Activated CD4-positive, alpha-beta T cell treated with anti-CD3 and anti-CD28 coated beads, Interleukin-2, amount 50 U/mL, for 4 hours (primary cell): ENCODE measurements at regions not wholly inside any gene's neighbourhood (a gene's known extent, or its start where the extent isn't known, plus 50 kb on each side); places are given as distances from the start of the nearest gene placed in this dataset.
"Not testable (repeated sequence)": the region's sequence is repeated elsewhere in the genome, so short reads cannot be mapped to it uniquely, and the experiment has no call there.

Experiments
- DNase-seq, 2 experiments: peaks; one replicate each; pipeline ENCODE4 v3.0.0-alpha.2; 2020

GRCh38 chr10:126722726-126723125 is 52.2 kb upstream of the C10orf90 start:
- DNase-seq: no peak

GRCh38 chr10:126723226-126723625 is 52.7 kb upstream of the C10orf90 start:
- DNase-seq: no peak

- no peak for DNase-seq
These were observed 58.9 kb upstream of the C10orf90 start for GRCh38 chr10:126729314-126729870.

- DNase-seq: no peak
These were observed 60.5 kb upstream of the C10orf90 start for GRCh38 chr10:126730856-126731609.

- DNase-seq: no peak
These were observed 61.1 kb upstream of the C10orf90 start for GRCh38 chr10:126731610-126731990.

- no peak for DNase-seq
These were observed 61.8 kb upstream of the C10orf90 start for GRCh38 chr10:126732308-126732707.

- no peak for DNase-seq
These were observed 62.4 kb upstream of the C10orf90 start for GRCh38 chr10:126732868-126733267.

- no peak for DNase-seq
These were observed 63.5 kb upstream of the C10orf90 start for GRCh38 chr10:126734015-126734414.

GRCh38 chr10:126734967-126735366 is 64.5 kb upstream of the C10orf90 start:
- DNase-seq: no peak

GRCh38 chr10:126736142-126736541 is 65.6 kb upstream of the C10orf90 start:
- no peak for DNase-seq

- DNase-seq: no peak
These were observed 66.2 kb upstream of the C10orf90 start for GRCh38 chr10:126736727-126737126.

GRCh38 chr10:126738001-126738400 is 67.5 kb upstream of the C10orf90 start:
- no peak for DNase-seq

GRCh38 chr10:126744571-126744970 is 74.1 kb upstream of the C10orf90 start:
- no peak for DNase-seq

GRCh38 chr10:126749015-126749655 is 78.6 kb upstream of the C10orf90 start:
- DNase-seq: peak; percentile 20 to 25

- no peak for DNase-seq
These were observed 84.5 kb upstream of the C10orf90 start for GRCh38 chr10:126754966-126755365.

GRCh38 chr10:126758867-126759266 is 88.4 kb upstream of the C10orf90 start:
- no peak for DNase-seq

GRCh38 chr10:126759531-126759930 is 89.0 kb upstream of the C10orf90 start:
- DNase-seq: no peak

- DNase-seq: not testable (repeated sequence)
These were observed 96.2 kb upstream of the C10orf90 start for GRCh38 chr10:126766646-126767045.

GRCh38 chr10:126770809-126771208 is 100.3 kb upstream of the C10orf90 start:
- no peak for DNase-seq

GRCh38 chr10:126776168-126776567 is 105.7 kb upstream of the C10orf90 start:
- DNase-seq: no peak

- DNase-seq: no peak
These were observed 107.2 kb upstream of the C10orf90 start for GRCh38 chr10:126777714-126778113.

- no peak for DNase-seq
These were observed 111.1 kb upstream of the C10orf90 start for GRCh38 chr10:126781450-126782216.

GRCh38 chr10:126783806-126784557 is 113.5 kb upstream of the C10orf90 start:
- DNase-seq: no peak
